ENCODE measurements at regions not wholly inside any gene's neighbourhood (a gene's known extent, or its start where the extent isn't known, plus 50 kb on each side); places are given as distances from the start of the nearest gene placed in this dataset.

GRCh38 chr17:62156949-62157348, 91.9 kb upstream of the MED13 start:
- no peaks in the 10 kb centered on the region for H3K36me3 Mint-ChIP-seq
- POLR2A ChIA-PET: no interaction called here
- CTCF ChIA-PET: no interaction called here
- no peak overlapping the region for H3K27ac Mint-ChIP-seq
- DNase-seq (ENCODE audit: low spot score) (no peak), ATAC-seq (no peak)
- no peaks in the 10 kb centered on the region for H3K9me3 Mint-ChIP-seq
- no peaks in the 10 kb centered on the region for H3K4me1 Mint-ChIP-seq
- H3K4me3 Mint-ChIP-seq: no peak overlapping the region
- H3K27me3 Mint-ChIP-seq (ENCODE audit: low read depth): no peaks in the 10 kb centered on the region
- TF ChIP-seq ATF3 (CRISPR knock-in tag; conservative IDR thresholded peaks at IDR 0.05): no peak
- TF ChIP-seq KAT7 (CRISPR knock-in tag; IDR thresholded peaks at IDR 0.05; ENCODE audit: borderline replicate concordance): no peak
- TF ChIP-seq NR2C2 (CRISPR knock-in tag; IDR thresholded peaks at IDR 0.05): no peak
- TF ChIP-seq NFYB (CRISPR knock-in tag; conservative IDR thresholded peaks at IDR 0.05; ENCODE audit: low read depth): no peak
- no peak for TF ChIP-seq MYBL2 (CRISPR knock-in tag; IDR thresholded peaks at IDR 0.05)
- TF ChIP-seq USF1 (CRISPR knock-in tag; IDR thresholded peaks at IDR 0.05): no peak
- TF ChIP-seq HMGXB4 (CRISPR knock-in tag; IDR thresholded peaks at IDR 0.05): no peak
- TF ChIP-seq ZNF671 (CRISPR knock-in tag; IDR thresholded peaks at IDR 0.05): no peak
- no peak for TF ChIP-seq NFE2L1 (CRISPR knock-in tag; IDR thresholded peaks at IDR 0.05)

- no peaks in the 10 kb centered on the region for H3K36me3 Mint-ChIP-seq
- TF ChIP-seq ZNF425 (CRISPR knock-in tag; conservative IDR thresholded peaks at IDR 0.05) (no peak), ZNF219 (CRISPR knock-in tag; IDR thresholded peaks at IDR 0.05; ENCODE audit: borderline replicate concordance) (no peak), IRF1 (CRISPR knock-in tag; IDR thresholded peaks at IDR 0.05) (no peak), MLX (CRISPR knock-in tag; IDR thresholded peaks at IDR 0.05) (no peak), MYBL2 (CRISPR knock-in tag; IDR thresholded peaks at IDR 0.05) (no peak), RORB (CRISPR knock-in tag; IDR thresholded peaks at IDR 0.05) (no peak), OVOL2 (CRISPR knock-in tag; IDR thresholded peaks at IDR 0.05; ENCODE audit: borderline replicate concordance) (no peak), NFYB (CRISPR knock-in tag; conservative IDR thresholded peaks at IDR 0.05; ENCODE audit: low read depth) (no peak), ZMAT4 (CRISPR knock-in tag; IDR thresholded peaks at IDR 0.05) (no peak), SMAD4 (CRISPR knock-in tag; IDR thresholded peaks at IDR 0.05) (no peak), NFE2L1 (CRISPR knock-in tag; IDR thresholded peaks at IDR 0.05) (no peak), SMAD3 (CRISPR knock-in tag; IDR thresholded peaks at IDR 0.05; ENCODE audit: borderline replicate concordance) (no peak), TP53 (CRISPR knock-in tag; IDR thresholded peaks at IDR 0.05) (no peak)
- no peak overlapping the region for H3K4me3 Mint-ChIP-seq
- H3K9me3 Mint-ChIP-seq: no peaks in the 10 kb centered on the region
- ATAC-seq: no peak
- no peak overlapping the region for H3K27ac Mint-ChIP-seq
- DNase-seq (ENCODE audit: low spot score): no peak
- H3K4me1 Mint-ChIP-seq: no peaks in the 10 kb centered on the region
- CTCF ChIA-PET: no interaction called here
- no peaks in the 10 kb centered on the region for H3K27me3 Mint-ChIP-seq (ENCODE audit: low read depth)
- POLR2A ChIA-PET: no interaction called here
These were observed 89.8 kb upstream of the MED13 start for GRCh38 chr17:62154909-62155308.

All from WTC11 (cell line).